ENCODE measurements at regions not wholly inside any gene's neighbourhood (a gene's known extent, or its start where the extent isn't known, plus 50 kb on each side); places are given as distances from the start of the nearest gene placed in this dataset.

- in situ Hi-C loops (cut with MboI; ENCODE audit: low pct_unique_long_range_greater_than_20kb, low sequenced_read_pairs) = no loop called here
- DNase-seq = peak; percentile 43
Observed at GRCh38 chr18:39365836-39366485, 1800.4 kb upstream of the CELF4 start.

- in situ Hi-C loops (cut with MboI; ENCODE audit: low pct_unique_long_range_greater_than_20kb, low sequenced_read_pairs) = no loop called here
Observed at GRCh38 chr18:39360072-39360471, 1794.5 kb upstream of the CELF4 start.

GRCh38 chr18:39359636-39360035 is 1794.0 kb upstream of the CELF4 start:
- DNase-seq = no peak
- in situ Hi-C loops (cut with MboI; ENCODE audit: low pct_unique_long_range_greater_than_20kb, low sequenced_read_pairs) = no loop called here

More at GRCh38 chr18:39360072-39360471, 1794.5 kb upstream of the CELF4 start:
- DNase-seq = no peak

GRCh38 chr18:39350945-39351344 is 1785.3 kb upstream of the CELF4 start:
- in situ Hi-C loops (cut with MboI; ENCODE audit: low pct_unique_long_range_greater_than_20kb, low sequenced_read_pairs) = no loop called here
- DNase-seq = no peak

GRCh38 chr18:39349801-39350200 is 1784.2 kb upstream of the CELF4 start:
- in situ Hi-C loops (cut with MboI; ENCODE audit: low pct_unique_long_range_greater_than_20kb, low sequenced_read_pairs) = no loop called here
- DNase-seq = no peak

GRCh38 chr18:39348757-39349156 is 1783.2 kb upstream of the CELF4 start:
- in situ Hi-C loops (cut with MboI; ENCODE audit: low pct_unique_long_range_greater_than_20kb, low sequenced_read_pairs) = no loop called here
- DNase-seq = peak; percentile 17

- DNase-seq = no peak
- in situ Hi-C loops (cut with MboI; ENCODE audit: low pct_unique_long_range_greater_than_20kb, low sequenced_read_pairs) = no loop called here
Observed at GRCh38 chr18:39347701-39348100, 1782.1 kb upstream of the CELF4 start.

GRCh38 chr18:39346916-39347315 is 1781.3 kb upstream of the CELF4 start:
- in situ Hi-C loops (cut with MboI; ENCODE audit: low pct_unique_long_range_greater_than_20kb, low sequenced_read_pairs) = no loop called here

GRCh38 chr18:39345321-39345720 is 1779.7 kb upstream of the CELF4 start:
- in situ Hi-C loops (cut with MboI; ENCODE audit: low pct_unique_long_range_greater_than_20kb, low sequenced_read_pairs) = no loop called here
- no peak for DNase-seq

More at GRCh38 chr18:39346916-39347315, 1781.3 kb upstream of the CELF4 start:
- DNase-seq = no peak

GRCh38 chr18:39344487-39344886 is 1778.9 kb upstream of the CELF4 start:
- DNase-seq = no peak
- in situ Hi-C loops (cut with MboI; ENCODE audit: low pct_unique_long_range_greater_than_20kb, low sequenced_read_pairs) = no loop called here

- in situ Hi-C loops (cut with MboI; ENCODE audit: low pct_unique_long_range_greater_than_20kb, low sequenced_read_pairs) = no loop called here
- DNase-seq = no peak
Observed at GRCh38 chr18:39341129-39341528, 1775.5 kb upstream of the CELF4 start.

GRCh38 chr18:39340418-39340817 is 1774.8 kb upstream of the CELF4 start:
- DNase-seq = no peak
- in situ Hi-C loops (cut with MboI; ENCODE audit: low pct_unique_long_range_greater_than_20kb, low sequenced_read_pairs) = no loop called here

GRCh38 chr18:39329496-39330275 is 1764.1 kb upstream of the CELF4 start:
- in situ Hi-C loops (cut with MboI; ENCODE audit: low pct_unique_long_range_greater_than_20kb, low sequenced_read_pairs) = no loop called here
- DNase-seq = no peak

GRCh38 chr18:39326772-39327171 is 1761.2 kb upstream of the CELF4 start:
- in situ Hi-C loops (cut with MboI; ENCODE audit: low pct_unique_long_range_greater_than_20kb, low sequenced_read_pairs) = no loop called here
- no peak for DNase-seq

- in situ Hi-C loops (cut with MboI; ENCODE audit: low pct_unique_long_range_greater_than_20kb, low sequenced_read_pairs) = no loop called here
- DNase-seq = no peak
Observed at GRCh38 chr18:39325973-39326372, 1760.4 kb upstream of the CELF4 start.

GRCh38 chr18:39319141-39319540 is 1753.5 kb upstream of the CELF4 start:
- in situ Hi-C loops (cut with MboI; ENCODE audit: low pct_unique_long_range_greater_than_20kb, low sequenced_read_pairs) = no loop called here

GRCh38 chr18:39318462-39318861 is 1752.9 kb upstream of the CELF4 start:
- DNase-seq = no peak
- in situ Hi-C loops (cut with MboI; ENCODE audit: low pct_unique_long_range_greater_than_20kb, low sequenced_read_pairs) = no loop called here

More at GRCh38 chr18:39319141-39319540, 1753.5 kb upstream of the CELF4 start:
- no peak for DNase-seq

- in situ Hi-C loops (cut with MboI; ENCODE audit: low pct_unique_long_range_greater_than_20kb, low sequenced_read_pairs) = no loop called here
- DNase-seq = no peak
Observed at GRCh38 chr18:39318008-39318407, 1752.4 kb upstream of the CELF4 start.

GRCh38 chr18:39314595-39314994 is 1749.0 kb upstream of the CELF4 start:
- in situ Hi-C loops (cut with MboI; ENCODE audit: low pct_unique_long_range_greater_than_20kb, low sequenced_read_pairs) = no loop called here
- no peak for DNase-seq

GRCh38 chr18:39313992-39314391 is 1748.4 kb upstream of the CELF4 start:
- DNase-seq = peak; percentile 20
- in situ Hi-C loops (cut with MboI; ENCODE audit: low pct_unique_long_range_greater_than_20kb, low sequenced_read_pairs) = no loop called here
